ENCODE measurements at regions not wholly inside any gene's neighbourhood (a gene's known extent, or its start where the extent isn't known, plus 50 kb on each side); places are given as distances from the start of the nearest gene placed in this dataset.

DNA sequence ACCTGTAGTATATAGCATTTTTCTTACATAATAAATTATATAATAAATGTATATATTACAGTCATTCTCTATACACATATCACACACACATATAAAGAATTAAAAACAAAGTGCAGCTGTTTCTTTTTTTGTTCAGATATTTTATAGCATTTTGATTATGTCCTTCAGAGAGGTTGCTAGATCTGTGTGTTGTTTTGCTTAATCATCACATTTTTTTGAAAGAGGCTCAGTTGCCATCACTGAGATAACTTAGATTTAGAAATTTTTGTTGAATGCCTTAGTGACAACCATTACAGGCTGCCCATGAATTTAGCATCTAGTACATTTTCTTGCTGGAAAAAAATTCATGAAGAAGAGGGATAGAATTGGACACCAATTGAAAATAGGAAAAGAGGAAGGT is 545.2 kb upstream of the PCDH9 start:
- TF ChIP-seq C11orf30 (IDR thresholded peaks at IDR 0.05; ENCODE audit: low read depth) (peak; percentile 35; the same call in 1 of the 2 replicates), MAFF (IDR thresholded peaks at IDR 0.05; ENCODE audit: low read length) (0 out of 2 replicates have a peak, but pooled peaks have one; percentile 28), MAZ (CRISPR knock-in tag; conservative IDR thresholded peaks at IDR 0.05 in 1 of 2, IDR thresholded peaks at IDR 0.05 in 1 of 2) (no peak), MAFK (IDR thresholded peaks at IDR 0.05; ENCODE audit: low read length) (peak; percentile 14; the same call in 1 of the 2 replicates), ZNF316 (IDR thresholded peaks at IDR 0.05) (peak; percentile 25; the same call in 1 of the 2 replicates)
- no peak overlapping the region for H2AFZ ChIP-seq (ENCODE audit: low read depth, low read length)
- no peaks in the 10 kb centered on the region for H3K9me3 ChIP-seq (replicated peaks; ENCODE audit: control insufficient read depth, insufficient read depth, low read depth, low read length)
- no peaks in the 10 kb centered on the region for H3K4me1 ChIP-seq (replicated peaks in 1 of 2; ENCODE audit: control insufficient read depth in 2 of 2, insufficient read depth in 2 of 2, low read length in 2 of 2)
- H3K79me2 ChIP-seq (ENCODE audit: control insufficient read depth, insufficient read depth, low read length) = no peaks in the 10 kb centered on the region
- DNase-seq (ENCODE audit: extremely low read depth in 1 of 4, low spot score in 3 of 4) (no peak), ATAC-seq (no peak), FAIRE-seq (no peak)
- H3K4me3 ChIP-seq = no peak overlapping the region
- no peak overlapping the region for H3K27ac ChIP-seq (ENCODE audit: extremely low read depth, low read depth, low read length)
- H4K20me1 ChIP-seq (replicated peaks; ENCODE audit: control insufficient read depth, insufficient read depth, low read length) = no peaks in the 10 kb centered on the region
- H3K9me1 ChIP-seq (ENCODE audit: control insufficient read depth, insufficient read depth, low read length) = no peaks in the 10 kb centered on the region
- in situ Hi-C loops (cut with MboI) (no loop called here), intact Hi-C loops (cut with micrococcal nuclease) (no loop called here)
- H3K4me2 ChIP-seq (ENCODE audit: insufficient read depth, low read length) = no peak overlapping the region
- no peak overlapping the region for H3K9ac ChIP-seq (ENCODE audit: insufficient read depth in 1 of 2, low read depth in 2 of 2, low read length in 2 of 2)
- POLR2A ChIA-PET = no interaction called here
- no peaks in the 10 kb centered on the region for H3K27me3 ChIP-seq (ENCODE audit: control insufficient read depth in 2 of 2, insufficient read depth in 2 of 2, low read length in 2 of 2)
- CTCF ChIA-PET (ENCODE audit: low intra/inter-chr PET ratio) = no interaction called here
- no TSS peak for BruUV-seq (replicated peaks)
- H3K36me3 ChIP-seq (ENCODE audit: control insufficient read depth, insufficient read depth, low read length) = no peaks in the 10 kb centered on the region

DNA sequence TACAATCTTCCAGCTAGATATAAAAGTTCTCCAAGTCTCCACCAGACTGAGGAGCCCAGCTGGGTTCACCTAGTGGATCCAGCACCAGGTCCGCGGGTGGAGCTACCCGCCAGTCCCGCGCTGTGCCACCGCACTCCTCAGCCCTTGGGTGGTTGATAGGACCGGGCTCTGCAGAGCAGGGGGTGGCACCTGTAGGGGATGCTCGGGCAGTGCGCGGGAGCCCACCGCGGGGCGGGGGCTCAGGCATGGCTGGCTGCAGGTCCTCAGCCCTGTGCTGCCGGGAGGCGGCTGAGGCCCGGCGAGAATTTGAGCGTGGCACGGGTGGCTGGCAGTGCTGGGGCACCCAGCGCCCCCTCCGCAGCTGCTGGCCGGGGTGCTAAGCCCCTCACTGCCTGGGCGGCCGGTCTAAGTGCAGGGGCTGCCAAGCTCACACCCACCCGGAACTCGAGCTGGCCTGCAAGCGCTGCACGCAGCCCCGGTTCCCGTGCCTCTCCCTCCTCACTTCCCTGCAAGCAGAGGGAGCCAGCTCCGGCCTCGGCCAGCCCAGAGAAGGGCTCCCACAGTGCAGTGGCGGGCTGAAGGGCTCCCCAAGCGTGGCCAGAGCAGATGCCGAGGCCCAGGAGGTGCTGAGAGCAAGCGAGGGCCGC is 542.8 kb upstream of the PCDH9 start:
- no peak for DNase-seq (ENCODE audit: extremely low read depth in 1 of 4, low spot score in 3 of 4)
- POLR2A ChIA-PET = no interaction called here
- no TSS peak for BruUV-seq (replicated peaks)

More for the DNA sequence above, 542.8 kb upstream of the PCDH9 start:
- H3K79me2 ChIP-seq (ENCODE audit: control insufficient read depth, insufficient read depth, low read length) = no peaks in the 10 kb centered on the region
- FAIRE-seq (no peak), ATAC-seq (no peak)
- H3K27ac ChIP-seq (ENCODE audit: extremely low read depth, low read depth, low read length) = no peak overlapping the region
- 2% methylated on average over 13 of the region's 37 CpGs for WGBS (ENCODE audit: insufficient coverage, low coverage, missing lambda C conversion rate)
- H3K36me3 ChIP-seq (ENCODE audit: control insufficient read depth, insufficient read depth, low read length) = no peaks in the 10 kb centered on the region
- H3K4me1 ChIP-seq (replicated peaks in 1 of 2; ENCODE audit: control insufficient read depth in 2 of 2, insufficient read depth in 2 of 2, low read length in 2 of 2) = no peaks in the 10 kb centered on the region
- no peaks in the 10 kb centered on the region for H3K9me1 ChIP-seq (ENCODE audit: control insufficient read depth, insufficient read depth, low read length)
- CTCF ChIA-PET (ENCODE audit: low intra/inter-chr PET ratio) = no interaction called here
- intact Hi-C loops (cut with micrococcal nuclease) = no loop called here
- H3K9me3 ChIP-seq (replicated peaks; ENCODE audit: control insufficient read depth, insufficient read depth, low read depth, low read length) = no peaks in the 10 kb centered on the region
- H3K4me2 ChIP-seq (ENCODE audit: insufficient read depth, low read length) = no peak overlapping the region
- TF ChIP-seq ZBTB1 (CRISPR knock-in tag; IDR thresholded peaks at IDR 0.05; ENCODE audit: borderline replicate concordance, low read depth) = no peak
- TF ChIP-seq NFE2L1 (tag; IDR thresholded peaks at IDR 0.05; ENCODE audit: borderline replicate concordance, low read depth) = no peak
- no peak for TF ChIP-seq POLR2G (IDR thresholded peaks at IDR 0.05; ENCODE audit: low read depth, low read length)
- TF ChIP-seq ZNF644 (tag; IDR thresholded peaks at IDR 0.05; ENCODE audit: low read depth) = no peak
- TF ChIP-seq ZNF239 (CRISPR knock-in tag; IDR thresholded peaks at IDR 0.05) = no peak
- TF ChIP-seq SP1 (CRISPR knock-in tag; IDR thresholded peaks at IDR 0.05) = no peak
- no peak overlapping the region for H3K9ac ChIP-seq (ENCODE audit: insufficient read depth in 1 of 2, low read depth in 2 of 2, low read length in 2 of 2)
- H2AFZ ChIP-seq (ENCODE audit: low read depth, low read length) = no peak overlapping the region
- no peak overlapping the region for H3K4me3 ChIP-seq
- no peaks in the 10 kb centered on the region for H4K20me1 ChIP-seq (replicated peaks; ENCODE audit: control insufficient read depth, insufficient read depth, low read length)
- H3K27me3 ChIP-seq (ENCODE audit: control insufficient read depth in 2 of 2, insufficient read depth in 2 of 2, low read length in 2 of 2) = no peaks in the 10 kb centered on the region
- in situ Hi-C loops (cut with MboI) = no loop called here

Data from K562 (cell line).